Lower lobe of right lung (tissue), 2 donors: ENCODE measurements at regions not wholly inside any gene's neighbourhood (a gene's known extent, or its start where the extent isn't known, plus 50 kb on each side); places are given as distances from the start of the nearest gene placed in this dataset.

Experiments used
- ATAC-seq, 2 donors: fragments of 200-7000 bp; cut with Tn5 transposase; one replicate each; pipeline ENCODE4 v1.9.1; 2020 to 2022; ENCODE audit warnings: mild to moderate bottlenecking in 2 of 2, moderate library complexity in 2 of 2
- DNase-seq: peaks from one replicate; pipeline ENCODE4 v3.0.0-alpha.2; 2020
- H3K27ac ChIP-seq: fragments of 200-600 bp; one replicate; pipeline ENCODE4 v1.8.0; 2022
- H3K27me3 ChIP-seq: fragments of 200-600 bp; one replicate; pipeline ENCODE4 v1.8.0; 2022; ENCODE audit warnings: low read depth
- H3K36me3 ChIP-seq: fragments of 200-600 bp; one replicate; pipeline ENCODE4 v1.8.0; 2022; ENCODE audit warnings: mild to moderate bottlenecking
- H3K4me1 ChIP-seq: fragments of 200-600 bp; one replicate; pipeline ENCODE4 v1.8.0; 2022
- H3K4me3 ChIP-seq: fragments of 200-600 bp; one replicate; pipeline ENCODE4 v1.8.0; 2022; ENCODE audit warnings: mild to moderate bottlenecking
- H3K9me3 ChIP-seq: fragments of 200-600 bp; one replicate; pipeline ENCODE4 v1.8.0; 2022
- CTCF ChIP-seq: fragments of 200-600 bp; IDR thresholded peaks from one replicate; pipeline ENCODE4 v1.8.0; 2022; ENCODE audit warnings: antibody characterized with exemption, mild to moderate bottlenecking
- intact Hi-C: fragments of 100-400 bp; cut with DNase I; formaldehyde crosslinking; loops from one replicate; pipeline ENCODE4 v1.11.0; 2022
- donor health status: DM: no; HTN: yes; CAD: no; lungs with severe emphysema.

- DNase-seq (no peak), ATAC-seq (no peak)
- TF ChIP-seq CTCF = no peak
- intact Hi-C loops = no loop called here
- Histone ChIP-seq H3K9me3 (no peaks in the 10 kb centered on the region), H3K36me3 (no peaks in the 10 kb centered on the region), H3K4me1 (no peaks in the 10 kb centered on the region), H3K4me3 (no peak overlapping the region), H3K27ac (no peak overlapping the region), H3K27me3 (no peaks in the 10 kb centered on the region)
These were observed 918.1 kb upstream of the TMPRSS15 start for GRCh38 chr21:19321688-19322087.

GRCh38 chr21:19322360-19322759 is 918.8 kb upstream of the TMPRSS15 start:
- intact Hi-C loops = no loop called here
- no peaks in the 10 kb centered on the region for H3K36me3 ChIP-seq
- TF ChIP-seq CTCF = no peak
- no peaks in the 10 kb centered on the region for H3K9me3 ChIP-seq
- H3K4me1 ChIP-seq = no peaks in the 10 kb centered on the region
- H3K27me3 ChIP-seq = no peaks in the 10 kb centered on the region
- ATAC-seq (no peak), DNase-seq (no peak)
- no peak overlapping the region for H3K27ac ChIP-seq
- no peak overlapping the region for H3K4me3 ChIP-seq

- no peak overlapping the region for H3K4me3 ChIP-seq
- no peak for TF ChIP-seq CTCF
- H3K9me3 ChIP-seq = no peaks in the 10 kb centered on the region
- DNase-seq (no peak), ATAC-seq (no peak)
- no peaks in the 10 kb centered on the region for H3K27me3 ChIP-seq
- H3K36me3 ChIP-seq = no peaks in the 10 kb centered on the region
- H3K27ac ChIP-seq = no peak overlapping the region
- intact Hi-C loops = no loop called here
- no peaks in the 10 kb centered on the region for H3K4me1 ChIP-seq
These were observed 923.1 kb upstream of the TMPRSS15 start for GRCh38 chr21:19326531-19327319.

- no peak for TF ChIP-seq CTCF
- ATAC-seq = no peak
- intact Hi-C loops = no loop called here
These were observed 925.4 kb upstream of the TMPRSS15 start for GRCh38 chr21:19328954-19329353.

GRCh38 chr21:19340303-19340702 is 936.7 kb upstream of the TMPRSS15 start:
- Histone ChIP-seq H3K9me3 (no peaks in the 10 kb centered on the region), H3K27ac (no peak overlapping the region), H3K36me3 (no peaks in the 10 kb centered on the region), H3K4me3 (no peak overlapping the region), H3K4me1 (no peaks in the 10 kb centered on the region), H3K27me3 (no peaks in the 10 kb centered on the region)
- intact Hi-C loops = no loop called here
- DNase-seq = no peak
- no peak for TF ChIP-seq CTCF
- ATAC-seq = no peak

More at GRCh38 chr21:19328954-19329353, 925.4 kb upstream of the TMPRSS15 start:
- Histone ChIP-seq H3K9me3 (no peaks in the 10 kb centered on the region), H3K27me3 (no peaks in the 10 kb centered on the region), H3K4me3 (no peak overlapping the region), H3K4me1 (no peaks in the 10 kb centered on the region), H3K36me3 (no peaks in the 10 kb centered on the region), H3K27ac (no peak overlapping the region)
- DNase-seq = no peak
